PFSK-1 (cell line): ENCODE measurements at regions not wholly inside any gene's neighbourhood (a gene's known extent, or its start where the extent isn't known, plus 50 kb on each side); places are given as distances from the start of the nearest gene placed in this dataset.

ENCODE experiments used
- FOXP2 ChIP-seq: optimal IDR thresholded peaks from 2 replicates; pipeline ENCODE3; 2011; ENCODE audit warnings: borderline replicate concordance, control low read depth, inconsistent platforms; ENCODE audit not compliant: insufficient read depth; ENCODE audit errors: extremely low read length, extremely low read depth
- POLR2AphosphoS5 ChIP-seq: IDR thresholded peaks from 2 replicates; pipeline ENCODE4 v1.6.1; 2012; ENCODE audit warnings: low read depth, mild to moderate bottlenecking, control low read depth, low read length, moderate library complexity
- SIN3A ChIP-seq: IDR thresholded peaks from 2 replicates; pipeline ENCODE4 v1.6.1; 2012; ENCODE audit warnings: mild to moderate bottlenecking, low read length, moderate library complexity, borderline replicate concordance; ENCODE audit not compliant: insufficient read depth
- TAF1 ChIP-seq: IDR thresholded peaks from 2 replicates; pipeline ENCODE4 v1.6.1; 2012; ENCODE audit warnings: low read length, control low read depth, borderline replicate concordance; ENCODE audit not compliant: insufficient read depth
- TF ChIP-seq, protein P1 (sequence below), 2 experiments: IDR thresholded peaks; 2 replicates each; pipeline versions ENCODE4 v1.6.1 to v1.8.0; 2011 to 2012; ENCODE audit warnings: low read depth in 2 of 2, low read length in 2 of 2, control low read depth in 1 of 2, inconsistent platforms in 1 of 2, mild to moderate bottlenecking in 1 of 2, moderate library complexity in 1 of 2; ENCODE audit not compliant: insufficient read depth in 1 of 2

DNA sequence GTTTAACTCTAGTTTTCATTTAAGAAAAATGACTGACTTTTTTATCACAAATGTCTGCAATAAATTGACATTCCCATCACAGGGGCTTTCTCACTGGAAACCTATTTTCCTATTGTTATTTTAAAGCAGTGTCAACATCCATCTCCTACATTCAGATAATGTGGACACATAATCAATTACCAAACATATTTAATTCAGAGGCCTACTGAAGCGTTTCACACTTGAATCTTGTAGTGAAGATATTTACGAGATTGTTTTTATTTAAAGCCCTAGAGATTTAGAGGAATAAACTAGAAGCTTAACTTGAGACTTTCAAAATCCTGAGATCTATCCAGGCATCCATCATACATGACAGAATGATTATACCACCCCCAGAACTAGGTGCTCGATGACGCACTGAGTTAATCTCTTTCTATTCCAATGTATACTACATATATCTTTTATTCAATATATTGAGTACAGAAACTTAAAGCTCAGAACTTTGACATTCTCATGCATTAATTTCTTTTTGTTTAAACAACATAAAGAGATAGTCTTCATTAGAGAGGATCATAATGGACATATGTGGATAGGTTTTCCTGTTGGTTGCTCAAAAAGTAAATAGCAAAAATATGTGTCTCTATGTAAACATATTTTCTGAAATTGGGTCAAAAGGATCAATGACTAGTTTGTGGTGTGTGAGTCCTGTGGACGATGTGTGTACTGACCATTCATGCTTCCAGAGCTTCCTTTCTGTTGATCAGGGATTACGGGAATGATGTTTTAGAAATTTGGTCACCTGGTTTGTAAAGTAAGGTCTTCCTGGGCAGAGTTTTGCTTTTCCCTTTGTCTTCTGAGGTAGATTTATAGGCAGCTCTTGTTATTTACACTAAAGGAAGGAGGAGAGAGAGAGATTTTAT is 171.5 kb upstream of the HMCN1 start:
- TF ChIP-seq SIN3A (no peak), FOXP2 (no peak), TAF1 (no peak), POLR2AphosphoS5 (no peak)
- TF ChIP-seq, protein P1, sequence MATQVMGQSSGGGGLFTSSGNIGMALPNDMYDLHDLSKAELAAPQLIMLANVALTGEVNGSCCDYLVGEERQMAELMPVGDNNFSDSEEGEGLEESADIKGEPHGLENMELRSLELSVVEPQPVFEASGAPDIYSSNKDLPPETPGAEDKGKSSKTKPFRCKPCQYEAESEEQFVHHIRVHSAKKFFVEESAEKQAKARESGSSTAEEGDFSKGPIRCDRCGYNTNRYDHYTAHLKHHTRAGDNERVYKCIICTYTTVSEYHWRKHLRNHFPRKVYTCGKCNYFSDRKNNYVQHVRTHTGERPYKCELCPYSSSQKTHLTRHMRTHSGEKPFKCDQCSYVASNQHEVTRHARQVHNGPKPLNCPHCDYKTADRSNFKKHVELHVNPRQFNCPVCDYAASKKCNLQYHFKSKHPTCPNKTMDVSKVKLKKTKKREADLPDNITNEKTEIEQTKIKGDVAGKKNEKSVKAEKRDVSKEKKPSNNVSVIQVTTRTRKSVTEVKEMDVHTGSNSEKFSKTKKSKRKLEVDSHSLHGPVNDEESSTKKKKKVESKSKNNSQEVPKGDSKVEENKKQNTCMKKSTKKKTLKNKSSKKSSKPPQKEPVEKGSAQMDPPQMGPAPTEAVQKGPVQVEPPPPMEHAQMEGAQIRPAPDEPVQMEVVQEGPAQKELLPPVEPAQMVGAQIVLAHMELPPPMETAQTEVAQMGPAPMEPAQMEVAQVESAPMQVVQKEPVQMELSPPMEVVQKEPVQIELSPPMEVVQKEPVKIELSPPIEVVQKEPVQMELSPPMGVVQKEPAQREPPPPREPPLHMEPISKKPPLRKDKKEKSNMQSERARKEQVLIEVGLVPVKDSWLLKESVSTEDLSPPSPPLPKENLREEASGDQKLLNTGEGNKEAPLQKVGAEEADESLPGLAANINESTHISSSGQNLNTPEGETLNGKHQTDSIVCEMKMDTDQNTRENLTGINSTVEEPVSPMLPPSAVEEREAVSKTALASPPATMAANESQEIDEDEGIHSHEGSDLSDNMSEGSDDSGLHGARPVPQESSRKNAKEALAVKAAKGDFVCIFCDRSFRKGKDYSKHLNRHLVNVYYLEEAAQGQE (IDR thresholded peaks at IDR 0.05; ENCODE audit: insufficient read depth in 1 of 2, low read depth in 2 of 2, low read length in 2 of 2), result no peak

- TF ChIP-seq POLR2AphosphoS5, result no peak
- TF ChIP-seq FOXP2, result no peak
- TF ChIP-seq TAF1, result no peak
- TF ChIP-seq SIN3A, result no peak
- TF ChIP-seq, protein P1 (IDR thresholded peaks at IDR 0.05; ENCODE audit: insufficient read depth in 1 of 2, low read depth in 2 of 2, low read length in 2 of 2), result no peak
Measured at GRCh38 chr1:185561629-185562028, 172.6 kb upstream of the HMCN1 start.

- TF ChIP-seq, protein P1 (IDR thresholded peaks at IDR 0.05; ENCODE audit: insufficient read depth in 1 of 2, low read depth in 2 of 2, low read length in 2 of 2), result peak; percentile 68 to 78
- TF ChIP-seq TAF1, result no peak
Measured at GRCh38 chr1:185560760-185561159, 173.4 kb upstream of the HMCN1 start.

GRCh38 chr1:185559684-185560331 is 174.4 kb upstream of the HMCN1 start:
- TF ChIP-seq TAF1 (no peak), POLR2AphosphoS5 (no peak), FOXP2 (no peak), SIN3A (no peak)

GRCh38 chr1:185559151-185559550 is 175.0 kb upstream of the HMCN1 start:
- TF ChIP-seq SIN3A, result no peak
- no peak for TF ChIP-seq POLR2AphosphoS5
- TF ChIP-seq FOXP2, result no peak
- TF ChIP-seq TAF1, result no peak
- TF ChIP-seq, protein P1 (IDR thresholded peaks at IDR 0.05; ENCODE audit: insufficient read depth in 1 of 2, low read depth in 2 of 2, low read length in 2 of 2), result no peak
